PC-3 (cell line): ENCODE measurements at regions not wholly inside any gene's neighbourhood (a gene's known extent, or its start where the extent isn't known, plus 50 kb on each side); places are given as distances from the start of the nearest gene placed in this dataset.

Source experiments
- EZH2 ChIP-seq: fragments of 300-600 bp; sonication (generic); IDR thresholded peaks from one replicate; pipeline ENCODE4 v1.6.1; 2017; ENCODE audit warnings: antibody characterized with exemption, mild to moderate bottlenecking, low read length; ENCODE audit not compliant: unreplicated experiment
- TF ChIP-seq, protein P1 (sequence below): fragments of 300-600 bp; sonication (generic); conservative IDR thresholded peaks from 2 replicates; pipeline ENCODE4 v1.5.1; 2017; ENCODE audit warnings: antibody characterized with exemption, low read depth, mild to moderate bottlenecking, low read length

DNA sequence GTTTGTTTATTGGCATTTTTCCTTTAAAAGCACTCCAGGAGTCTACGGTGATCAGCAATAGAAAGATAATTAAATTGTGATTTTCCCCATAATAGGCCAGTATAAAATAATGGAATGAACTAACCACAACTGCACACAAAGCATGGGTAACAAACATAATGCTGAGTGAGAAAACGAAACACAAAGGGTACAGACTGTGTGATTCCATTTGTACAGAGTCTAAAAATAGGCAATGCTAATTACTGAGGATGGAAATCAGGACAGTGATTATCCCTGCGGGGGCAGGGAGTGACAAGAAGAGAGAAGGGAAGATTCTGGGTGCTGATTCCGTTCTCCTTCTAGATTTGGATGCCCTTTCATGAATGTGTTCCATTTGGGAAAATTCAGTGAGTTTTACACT is 478.1 kb downstream of the PREX1 start:
- TF ChIP-seq, protein P1, sequence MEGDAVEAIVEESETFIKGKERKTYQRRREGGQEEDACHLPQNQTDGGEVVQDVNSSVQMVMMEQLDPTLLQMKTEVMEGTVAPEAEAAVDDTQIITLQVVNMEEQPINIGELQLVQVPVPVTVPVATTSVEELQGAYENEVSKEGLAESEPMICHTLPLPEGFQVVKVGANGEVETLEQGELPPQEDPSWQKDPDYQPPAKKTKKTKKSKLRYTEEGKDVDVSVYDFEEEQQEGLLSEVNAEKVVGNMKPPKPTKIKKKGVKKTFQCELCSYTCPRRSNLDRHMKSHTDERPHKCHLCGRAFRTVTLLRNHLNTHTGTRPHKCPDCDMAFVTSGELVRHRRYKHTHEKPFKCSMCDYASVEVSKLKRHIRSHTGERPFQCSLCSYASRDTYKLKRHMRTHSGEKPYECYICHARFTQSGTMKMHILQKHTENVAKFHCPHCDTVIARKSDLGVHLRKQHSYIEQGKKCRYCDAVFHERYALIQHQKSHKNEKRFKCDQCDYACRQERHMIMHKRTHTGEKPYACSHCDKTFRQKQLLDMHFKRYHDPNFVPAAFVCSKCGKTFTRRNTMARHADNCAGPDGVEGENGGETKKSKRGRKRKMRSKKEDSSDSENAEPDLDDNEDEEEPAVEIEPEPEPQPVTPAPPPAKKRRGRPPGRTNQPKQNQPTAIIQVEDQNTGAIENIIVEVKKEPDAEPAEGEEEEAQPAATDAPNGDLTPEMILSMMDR: no peak
- no peak for TF ChIP-seq EZH2
